Right atrium auricular region (tissue), 2 donors: ENCODE measurements at regions not wholly inside any gene's neighbourhood (a gene's known extent, or its start where the extent isn't known, plus 50 kb on each side); places are given as distances from the start of the nearest gene placed in this dataset.

Experiments
- DNase-seq: peaks from one replicate; pipeline ENCODE4 v3.0.0-alpha.2; 2019; ENCODE audit warnings: low spot score
- H3K27ac ChIP-seq, 2 donors: fragments of 200-600 bp; sonication (generic); 1 replicate in 1 of 2; 2 replicates in 1 of 2; pipeline ENCODE4 v1.5.1; 2016 to 2019
- H3K27me3 ChIP-seq, 2 donors: fragments of 200-600 bp; sonication (generic); one replicate each; pipeline versions ENCODE4 v1.5.1 to v1.6.0; 2017 to 2019
- H3K36me3 ChIP-seq: fragments of 200-600 bp; sonication (generic); one replicate; pipeline ENCODE4 v1.5.1; 2016
- H3K4me1 ChIP-seq, 2 donors: fragments of 200-600 bp; sonication (generic); one replicate each; pipeline versions ENCODE4 v1.5.1 to v1.6.0; 2017 to 2019
- H3K4me3 ChIP-seq, 2 donors: fragments of 200-600 bp; sonication (generic); 1 replicate in 1 of 2; 2 replicates in 1 of 2; pipeline ENCODE4 v1.5.1; 2017 to 2019; ENCODE audit warnings: mild to moderate bottlenecking in 1 of 2, moderate library complexity in 1 of 2
- H3K9me3 ChIP-seq, 2 donors: fragments of 200-600 bp; sonication (generic); one replicate each; pipeline ENCODE4 v1.5.1; 2019
- TF ChIP-seq, protein P1 (sequence below), 2 donors: fragments of 200-600 bp; sonication (generic); IDR thresholded peaks; one replicate each; pipeline ENCODE4 v1.5.1; 2019; ENCODE audit warnings: antibody characterized with exemption in 2 of 2

DNA sequence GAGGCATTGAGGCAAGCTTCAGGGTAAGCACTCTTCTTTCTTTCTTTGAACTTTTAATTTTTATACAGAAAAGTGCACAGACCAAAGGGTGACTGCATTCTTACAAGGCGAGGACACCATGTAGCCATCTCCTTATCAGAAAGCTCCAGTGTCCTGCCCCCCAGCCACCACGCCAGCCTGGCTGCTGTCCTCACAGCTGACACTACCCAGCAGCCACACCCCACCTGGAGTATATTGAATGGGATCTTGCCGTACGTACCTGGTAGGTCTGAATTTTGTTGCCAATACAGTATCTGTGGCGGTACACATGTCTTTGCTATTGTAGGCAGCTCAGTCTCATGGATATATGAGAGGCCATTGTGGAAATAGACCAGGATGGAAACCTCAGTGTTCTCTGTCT is 284.0 kb upstream of the IRX2 start:
- Histone ChIP-seq H3K4me1 (no peaks in the 10 kb centered on the region), H3K36me3 (no peaks in the 10 kb centered on the region), H3K9me3 (peaks cover 0 to 3% of the 10 kb centered on the region in 2 donors), H3K27me3 (no peaks in the 10 kb centered on the region), H3K4me3 (no peak overlapping the region), H3K27ac (no peak overlapping the region)
- TF ChIP-seq, protein P1, sequence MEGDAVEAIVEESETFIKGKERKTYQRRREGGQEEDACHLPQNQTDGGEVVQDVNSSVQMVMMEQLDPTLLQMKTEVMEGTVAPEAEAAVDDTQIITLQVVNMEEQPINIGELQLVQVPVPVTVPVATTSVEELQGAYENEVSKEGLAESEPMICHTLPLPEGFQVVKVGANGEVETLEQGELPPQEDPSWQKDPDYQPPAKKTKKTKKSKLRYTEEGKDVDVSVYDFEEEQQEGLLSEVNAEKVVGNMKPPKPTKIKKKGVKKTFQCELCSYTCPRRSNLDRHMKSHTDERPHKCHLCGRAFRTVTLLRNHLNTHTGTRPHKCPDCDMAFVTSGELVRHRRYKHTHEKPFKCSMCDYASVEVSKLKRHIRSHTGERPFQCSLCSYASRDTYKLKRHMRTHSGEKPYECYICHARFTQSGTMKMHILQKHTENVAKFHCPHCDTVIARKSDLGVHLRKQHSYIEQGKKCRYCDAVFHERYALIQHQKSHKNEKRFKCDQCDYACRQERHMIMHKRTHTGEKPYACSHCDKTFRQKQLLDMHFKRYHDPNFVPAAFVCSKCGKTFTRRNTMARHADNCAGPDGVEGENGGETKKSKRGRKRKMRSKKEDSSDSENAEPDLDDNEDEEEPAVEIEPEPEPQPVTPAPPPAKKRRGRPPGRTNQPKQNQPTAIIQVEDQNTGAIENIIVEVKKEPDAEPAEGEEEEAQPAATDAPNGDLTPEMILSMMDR (IDR thresholded peaks at IDR 0.05): no peak
- peak; percentile 23 for DNase-seq

DNA sequence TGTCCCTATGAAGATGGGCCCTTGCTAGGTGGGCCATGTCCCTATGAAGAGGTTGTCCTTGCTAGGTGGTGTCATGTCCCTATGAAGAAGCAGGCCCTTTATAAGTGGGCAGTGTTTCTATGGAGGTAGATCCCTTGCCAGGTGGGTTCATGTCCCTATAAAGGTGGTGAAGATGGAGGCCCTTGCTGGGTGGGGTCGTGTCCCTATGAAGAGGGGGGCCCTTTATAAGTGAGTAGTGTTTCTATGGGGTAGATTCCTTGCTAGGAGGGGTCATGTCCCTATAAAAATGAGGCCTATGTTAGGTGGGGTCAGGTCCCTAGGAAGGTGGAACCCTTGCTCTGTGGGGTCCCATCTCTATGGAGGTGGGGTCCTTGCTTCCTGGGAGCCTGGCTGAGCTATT is 283.4 kb upstream of the IRX2 start:
- H3K27ac ChIP-seq: no peak overlapping the region
- no peaks in the 10 kb centered on the region for H3K4me1 ChIP-seq
- no peaks in the 10 kb centered on the region for H3K27me3 ChIP-seq
- DNase-seq: no peak
- TF ChIP-seq, protein P1 (IDR thresholded peaks at IDR 0.05): no peak
- H3K36me3 ChIP-seq: no peaks in the 10 kb centered on the region
- peaks cover 0 to 3% of the 10 kb centered on the region in 2 donors for H3K9me3 ChIP-seq
- H3K4me3 ChIP-seq: no peak overlapping the region

DNA sequence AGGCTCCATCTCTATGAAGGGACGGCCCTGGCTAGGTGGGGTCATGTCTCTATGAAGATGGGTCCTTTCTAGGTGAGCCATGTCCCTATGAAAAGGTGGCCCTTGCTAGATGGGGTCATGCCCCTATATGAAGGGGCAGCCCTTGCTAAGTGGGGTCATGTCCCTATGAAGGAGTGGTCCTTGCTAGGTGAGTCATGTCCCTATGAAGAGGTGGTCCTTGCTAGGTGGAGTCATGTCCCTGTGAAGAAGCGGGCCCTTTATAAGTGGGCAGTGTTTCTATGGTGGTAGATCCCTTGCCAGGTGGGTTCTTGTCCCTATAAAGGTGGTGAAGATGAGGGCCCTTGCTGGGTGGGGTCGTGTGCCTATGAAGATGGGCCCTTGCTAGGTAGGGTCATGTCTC is 283.0 kb upstream of the IRX2 start:
- H3K36me3 ChIP-seq: no peaks in the 10 kb centered on the region
- TF ChIP-seq, protein P1 (IDR thresholded peaks at IDR 0.05): no peak
- no peaks in the 10 kb centered on the region for H3K4me1 ChIP-seq
- H3K9me3 ChIP-seq: peaks cover 0 to 3% of the 10 kb centered on the region in 2 donors
- H3K27me3 ChIP-seq: no peaks in the 10 kb centered on the region
- peak; percentile 28 for DNase-seq
- no peak overlapping the region for H3K27ac ChIP-seq
- no peak overlapping the region for H3K4me3 ChIP-seq

DNA sequence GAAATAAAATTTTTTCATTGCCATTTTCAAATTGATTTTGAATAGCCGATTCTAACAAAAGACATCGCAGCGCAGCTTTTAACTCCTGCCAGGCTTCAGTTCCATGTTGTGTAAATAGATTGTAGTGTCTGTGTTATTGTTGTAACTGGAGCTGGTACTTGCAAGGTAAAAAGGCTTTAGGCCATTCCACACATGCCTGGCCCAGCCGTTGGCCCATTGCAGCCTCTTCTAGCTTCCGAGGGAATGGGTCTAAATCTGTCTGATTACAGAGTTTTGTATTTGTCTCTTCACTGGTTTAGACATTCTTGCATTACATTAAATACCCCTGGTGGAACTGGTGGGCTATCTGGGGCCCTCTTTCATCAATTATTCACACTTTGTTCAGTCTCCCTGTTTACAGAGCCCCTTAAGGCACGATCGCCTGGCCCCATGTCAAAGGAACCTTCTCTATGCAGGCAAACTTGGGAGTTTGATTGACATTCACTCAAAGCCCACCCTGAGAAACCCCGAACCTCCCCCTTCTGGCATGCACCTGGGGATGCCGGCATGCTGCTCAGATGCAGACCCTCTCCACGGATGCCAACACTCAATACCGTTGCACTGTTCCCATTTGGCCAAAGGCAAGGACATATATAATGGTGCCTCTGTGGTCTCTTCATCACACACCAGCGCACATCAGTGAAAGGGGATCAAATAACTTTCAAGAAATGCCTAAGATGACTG is 281.7 kb upstream of the IRX2 start:
- Histone ChIP-seq H3K4me1 (no peaks in the 10 kb centered on the region), H3K27me3 (no peaks in the 10 kb centered on the region), H3K36me3 (no peaks in the 10 kb centered on the region), H3K27ac (no peak overlapping the region), H3K9me3 (peaks cover 0 to 3% of the 10 kb centered on the region in 2 donors), H3K4me3 (no peak overlapping the region)
- no peak for DNase-seq
- TF ChIP-seq, protein P1 (IDR thresholded peaks at IDR 0.05): no peak

DNA sequence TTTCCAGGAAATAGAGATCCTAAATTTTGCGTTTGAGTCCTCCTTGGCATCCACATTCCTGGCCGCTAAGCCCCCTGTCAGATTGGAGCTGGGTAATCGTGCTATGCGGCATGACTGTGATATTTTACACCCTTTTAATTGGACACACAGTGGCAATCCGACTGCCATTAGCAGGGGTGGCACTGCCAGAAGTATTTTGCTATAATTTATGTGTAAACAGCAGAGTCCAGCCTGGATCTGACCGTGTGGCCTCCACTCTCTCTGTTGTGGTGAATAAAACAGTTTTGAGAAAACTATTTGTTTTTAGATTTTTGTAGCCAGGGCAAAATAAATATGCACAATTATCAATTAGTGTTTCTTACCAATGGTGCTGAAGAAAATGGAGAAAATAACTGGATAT is 281.0 kb upstream of the IRX2 start:
- Histone ChIP-seq H3K27me3 (no peaks in the 10 kb centered on the region), H3K4me3 (no peak overlapping the region), H3K4me1 (no peaks in the 10 kb centered on the region), H3K36me3 (no peaks in the 10 kb centered on the region), H3K27ac (no peak overlapping the region), H3K9me3 (peaks cover 0 to 3% of the 10 kb centered on the region in 2 donors)
- no peak for DNase-seq
- TF ChIP-seq, protein P1 (IDR thresholded peaks at IDR 0.05): no peak
